Mesenchymal stem cell (in vitro differentiated cells and primary cell): ENCODE measurements at regions not wholly inside any gene's neighbourhood (a gene's known extent, or its start where the extent isn't known, plus 50 kb on each side); places are given as distances from the start of the nearest gene placed in this dataset.
A peak's percentile ranks its signal among the peaks of the same experiment; 100 is the strongest.

Experiments used
- DNase-seq: peaks from one replicate; pipeline ENCODE4 v3.0.0-alpha.2; 2013
- H2AFZ ChIP-seq: one replicate; pipeline ENCODE4 v1.6.1; 2013; ENCODE audit warnings: low read depth, mild to moderate bottlenecking, control low read depth, inconsistent platforms, low read length, moderate library complexity
- H2AK5ac ChIP-seq: 2 replicates; pipeline ENCODE4 v1.6.1; 2013; ENCODE audit warnings: low read length, moderate library complexity, mild to moderate bottlenecking, inconsistent platforms; ENCODE audit not compliant: severe bottlenecking
- H2BK120ac ChIP-seq: one replicate; pipeline ENCODE4 v1.6.1; 2013; ENCODE audit warnings: low read depth, mild to moderate bottlenecking, inconsistent platforms, low read length, moderate library complexity
- H2BK12ac ChIP-seq, 2 experiments: one replicate each; pipeline ENCODE4 v1.6.1; 2013; ENCODE audit warnings: inconsistent platforms in 2 of 2, low read length in 2 of 2, mild to moderate bottlenecking in 2 of 2, moderate library complexity in 2 of 2, control low read depth in 1 of 2
- H2BK15ac ChIP-seq: one replicate; pipeline ENCODE4 v1.6.1; 2013; ENCODE audit warnings: mild to moderate bottlenecking, low read depth, inconsistent platforms; ENCODE audit not compliant: poor library complexity, severe bottlenecking
- H2BK5ac ChIP-seq: 2 replicates; pipeline ENCODE4 v1.6.1; 2013; ENCODE audit warnings: low read depth, mild to moderate bottlenecking, low read length, control low read depth, inconsistent platforms; ENCODE audit not compliant: poor library complexity, severe bottlenecking
- H3K14ac ChIP-seq, 2 experiments: one replicate each; pipeline ENCODE4 v1.6.1; 2013; ENCODE audit warnings: inconsistent platforms in 2 of 2, low read length in 2 of 2, control low read depth in 1 of 2, mild to moderate bottlenecking in 1 of 2, moderate library complexity in 1 of 2
- H3K18ac ChIP-seq, 2 experiments: one replicate each; pipeline ENCODE4 v1.6.1; 2013; ENCODE audit warnings: inconsistent platforms in 2 of 2, low read length in 2 of 2, control low read depth in 1 of 2, low read depth in 1 of 2, mild to moderate bottlenecking in 1 of 2
- H3K23ac ChIP-seq, 2 experiments: one replicate each; pipeline ENCODE4 v1.6.1; 2013; ENCODE audit warnings: inconsistent platforms in 2 of 2, low read length in 2 of 2, mild to moderate bottlenecking in 2 of 2, moderate library complexity in 2 of 2, control low read depth in 1 of 2
- H3K27ac ChIP-seq: 2 replicates; pipeline ENCODE4 v1.5.1; 2013; ENCODE audit warnings: mild to moderate bottlenecking, moderate library complexity, low read length, control low read depth, inconsistent platforms; ENCODE audit not compliant: poor library complexity, severe bottlenecking
- H3K27me3 ChIP-seq, 2 experiments: 2 replicates each; pipeline versions ENCODE4 v1.6.1 to v1.7.0; 2013; ENCODE audit warnings: low read length in 2 of 2, mild to moderate bottlenecking in 2 of 2, moderate library complexity in 2 of 2, control low read depth in 1 of 2, inconsistent platforms in 1 of 2; ENCODE audit not compliant: control insufficient read depth in 1 of 2, insufficient read depth in 1 of 2
- H3K36me3 ChIP-seq, 2 experiments: 2 replicates each; pipeline versions ENCODE4 v1.6.1 to v1.7.0; 2013; ENCODE audit warnings: low read length in 2 of 2, control low read depth in 1 of 2, inconsistent platforms in 1 of 2, low read depth in 1 of 2, mild to moderate bottlenecking in 1 of 2; ENCODE audit not compliant: insufficient read depth in 2 of 2, control insufficient read depth in 1 of 2
- H3K4ac ChIP-seq, 2 experiments: one replicate each; pipeline ENCODE4 v1.6.1; 2013; ENCODE audit warnings: inconsistent platforms in 2 of 2, low read length in 2 of 2, mild to moderate bottlenecking in 2 of 2, moderate library complexity in 2 of 2, control low read depth in 1 of 2, low read depth in 1 of 2
- H3K4me1 ChIP-seq: 2 replicates; pipeline ENCODE4 v1.6.1; 2013; ENCODE audit warnings: low read depth, low read length, control low read depth; ENCODE audit not compliant: control insufficient read depth, insufficient read depth
- H3K4me2 ChIP-seq: 2 replicates; pipeline ENCODE4 v1.6.1; 2013; ENCODE audit warnings: low read length, mild to moderate bottlenecking, inconsistent platforms; ENCODE audit not compliant: poor library complexity, severe bottlenecking
- H3K4me3 ChIP-seq, 2 experiments: 2 replicates each; pipeline versions ENCODE4 v1.5.1 to v1.7.0; 2013; ENCODE audit warnings: low read length in 2 of 2, mild to moderate bottlenecking in 2 of 2, control low read depth in 1 of 2, low read depth in 1 of 2; ENCODE audit not compliant: insufficient read depth in 1 of 2
- H3K79me1 ChIP-seq: replicated peaks from 2 replicates; pipeline ENCODE4 v1.6.1; 2013; ENCODE audit warnings: mild to moderate bottlenecking, control low read depth, low read length, inconsistent platforms; ENCODE audit not compliant: poor library complexity, severe bottlenecking
- H3K9ac ChIP-seq: 2 replicates; pipeline ENCODE4 v1.7.0; 2013; ENCODE audit warnings: mild to moderate bottlenecking, low read length, moderate library complexity
- H3K9me3 ChIP-seq: 2 replicates; pipeline ENCODE4 v1.7.0; 2013; ENCODE audit warnings: mild to moderate bottlenecking, low read length; ENCODE audit not compliant: control insufficient read depth
- H4K8ac ChIP-seq: one replicate; pipeline ENCODE4 v1.6.1; 2013; ENCODE audit warnings: inconsistent platforms, mild to moderate bottlenecking, low read length, moderate library complexity
- H4K91ac ChIP-seq: one replicate; pipeline ENCODE4 v1.6.1; 2013; ENCODE audit warnings: mild to moderate bottlenecking, low read length, inconsistent platforms
- WGBS: methylation state at CpG from one replicate; pipeline ENCODE4 v1.1.7; 2013; ENCODE audit warnings: mixed read lengths; 5-methylcytosine and 5-hydroxymethylcytosine counted together

DNA sequence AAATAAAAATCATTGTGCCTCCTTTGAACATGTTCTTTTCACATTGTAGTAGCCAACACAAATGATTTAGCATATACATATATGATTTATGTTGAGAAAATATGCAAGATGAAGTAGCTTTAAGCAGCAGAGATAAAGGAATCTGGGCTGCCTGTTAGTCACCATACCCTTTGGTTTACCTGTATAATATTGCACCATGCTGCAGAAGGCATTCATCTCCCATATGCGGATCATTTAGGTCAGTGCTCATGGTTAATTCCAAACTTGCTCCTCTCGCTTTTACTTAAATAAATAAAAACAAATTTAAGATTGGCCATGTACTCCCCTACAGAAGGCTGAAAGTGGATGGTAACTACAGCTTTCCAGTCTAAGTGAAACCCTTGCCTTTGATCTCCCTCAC, 86.7 kb upstream of the TBL1XR1 start:
- Histone ChIP-seq H2BK15ac (no peak overlapping the region), H2BK5ac (no peak overlapping the region), H3K9me3 (no peaks in the 10 kb centered on the region), H3K9ac (no peak overlapping the region), H2BK120ac (no peak overlapping the region), H2AK5ac (no peak overlapping the region), H3K4me2 (no peak overlapping the region), H3K14ac (no peak overlapping the region), H3K79me1 (no peaks in the 10 kb centered on the region), H4K91ac (no peak overlapping the region), H3K23ac (no peak overlapping the region), H3K4ac (no peak overlapping the region), H3K18ac (peak overlapping the region in 1 of 2 experiments; percentile 5), H3K27ac (no peak overlapping the region), H2BK12ac (no peak overlapping the region), H3K4me1 (peaks cover 4% of the 10 kb centered on the region), H2AFZ (no peak overlapping the region), H3K4me3 (peak overlapping the region in 1 of 2 experiments; percentile 21), H4K8ac (no peak overlapping the region), H3K27me3 (no peaks in the 10 kb centered on the region), H3K36me3 (no peaks in the 10 kb centered on the region)
- WGBS: 66% methylated on average over 2 of the region's 2 CpGs
- DNase-seq: no peak

DNA sequence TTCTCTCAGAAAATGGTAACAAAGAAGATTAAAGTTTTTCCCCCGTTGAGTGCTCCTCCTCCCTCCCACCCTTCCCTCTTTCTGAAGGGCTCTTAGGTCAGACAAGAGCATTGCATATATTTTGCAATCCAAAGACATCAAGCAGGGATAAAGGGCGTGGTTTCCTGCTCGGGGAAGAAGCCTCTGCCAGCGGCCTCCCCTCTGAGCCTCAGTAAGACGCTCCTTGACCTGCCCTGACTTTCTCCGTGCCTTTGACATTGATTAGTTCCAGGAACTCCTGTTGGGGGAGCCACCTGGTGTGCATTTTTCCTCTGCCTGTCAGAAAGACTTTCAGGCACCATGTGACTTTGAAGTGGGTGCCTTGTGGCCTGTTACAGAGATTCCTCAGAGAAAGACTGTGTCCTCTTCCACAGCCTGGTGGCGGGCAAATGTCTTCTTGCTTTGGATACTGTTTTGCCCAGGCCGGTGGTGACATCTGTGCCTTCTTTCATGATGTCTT, 87.2 kb upstream of the TBL1XR1 start:
- Histone ChIP-seq H3K4me1 (peaks cover 4% of the 10 kb centered on the region), H3K4me2 (no peak overlapping the region), H3K9ac (no peak overlapping the region), H3K79me1 (no peaks in the 10 kb centered on the region), H4K91ac (no peak overlapping the region), H2BK5ac (no peak overlapping the region), H2AFZ (peak overlapping the region; percentile 10), H3K18ac (peak overlapping the region in 1 of 2 experiments; percentile 74), H2BK12ac (peak overlapping the region in 1 of 2 experiments; percentile 54), H3K4ac (no peak overlapping the region), H3K27ac (no peak overlapping the region), H2BK120ac (peak overlapping the region; percentile 19), H3K9me3 (no peaks in the 10 kb centered on the region), H4K8ac (peak overlapping the region; percentile 91), H3K36me3 (no peaks in the 10 kb centered on the region), H3K4me3 (peak overlapping the region in 1 of 2 experiments; percentile 21), H2BK15ac (peak overlapping the region; percentile 28), H2AK5ac (no peak overlapping the region), H3K23ac (no peak overlapping the region), H3K27me3 (no peaks in the 10 kb centered on the region), H3K14ac (peak overlapping the region in 1 of 2 experiments; percentile 57)
- WGBS: 3% methylated on average over 7 of the region's 8 CpGs
- peak; percentile 75 for DNase-seq

DNA sequence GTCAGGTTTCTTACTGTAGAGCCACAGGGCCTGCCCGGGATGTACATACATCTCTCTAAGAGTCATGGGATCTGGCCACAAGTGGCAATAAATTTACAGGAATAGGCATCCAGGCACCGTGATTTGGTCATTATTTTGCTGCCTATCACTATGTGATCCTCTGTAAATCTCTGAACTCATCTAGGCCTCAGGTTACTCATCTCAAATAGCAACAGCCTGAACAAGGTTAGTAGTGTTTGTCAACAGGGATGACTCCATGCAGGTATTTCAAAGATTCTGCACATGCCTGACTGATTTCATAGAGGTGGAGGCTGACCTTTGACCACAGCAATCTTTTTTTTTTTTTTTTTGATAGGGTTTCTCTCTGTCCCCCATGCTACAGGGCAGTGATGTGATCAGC, 88.8 kb upstream of the TBL1XR1 start:
- Histone ChIP-seq H3K4me2 (no peak overlapping the region), H3K9ac (no peak overlapping the region), H3K79me1 (no peaks in the 10 kb centered on the region), H2AFZ (peak overlapping the region; percentile 51), H3K23ac (no peak overlapping the region), H3K36me3 (no peaks in the 10 kb centered on the region), H3K4ac (peak overlapping the region in 1 of 2 experiments; percentile 15), H2AK5ac (no peak overlapping the region), H3K27me3 (no peaks in the 10 kb centered on the region), H3K18ac (no peak overlapping the region), H3K4me3 (no peak overlapping the region), H2BK5ac (no peak overlapping the region), H3K27ac (no peak overlapping the region), H4K91ac (peak overlapping the region; percentile 27), H4K8ac (no peak overlapping the region), H2BK15ac (no peak overlapping the region), H2BK120ac (no peak overlapping the region), H3K14ac (no peak overlapping the region), H3K9me3 (no peaks in the 10 kb centered on the region), H2BK12ac (peak overlapping the region in 1 of 2 experiments; percentile 54), H3K4me1 (peaks cover 4% of the 10 kb centered on the region)
- peak; percentile 27 for DNase-seq
- WGBS: 30% methylated on average over 2 of the region's 2 CpGs

DNA sequence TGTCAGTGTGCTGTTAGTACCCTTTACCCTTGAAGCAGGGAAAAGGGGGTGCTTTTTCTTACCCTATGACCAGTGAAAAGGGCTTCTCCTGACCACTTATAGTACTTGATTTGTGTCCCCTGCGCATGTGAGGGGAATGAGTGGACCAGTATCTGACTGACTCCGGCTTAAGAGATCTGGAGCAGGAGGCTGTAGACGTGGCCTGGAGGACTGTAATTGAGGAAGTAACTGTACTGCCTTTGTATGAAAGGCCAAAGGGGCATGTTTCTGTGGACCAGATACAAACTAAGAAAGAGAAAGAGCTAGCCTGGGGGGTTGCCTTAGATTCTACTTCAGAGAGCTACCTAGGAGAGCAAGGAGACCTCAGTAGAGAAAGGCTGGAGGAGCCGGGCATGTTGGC, 89.9 kb upstream of the TBL1XR1 start:
- Histone ChIP-seq H3K9me3 (no peaks in the 10 kb centered on the region), H4K8ac (no peak overlapping the region), H3K27ac (no peak overlapping the region), H2AFZ (peak overlapping the region; percentile 51), H3K4me1 (peaks cover 4% of the 10 kb centered on the region), H3K79me1 (no peaks in the 10 kb centered on the region), H2BK120ac (no peak overlapping the region), H4K91ac (no peak overlapping the region), H3K18ac (peak overlapping the region in 1 of 2 experiments; percentile 21), H3K23ac (no peak overlapping the region), H3K4me2 (no peak overlapping the region), H3K36me3 (no peaks in the 10 kb centered on the region), H3K14ac (peak overlapping the region in 1 of 2 experiments; percentile 92), H3K27me3 (no peaks in the 10 kb centered on the region), H3K9ac (no peak overlapping the region), H3K4me3 (no peak overlapping the region), H2BK15ac (no peak overlapping the region), H2AK5ac (peak overlapping the region; percentile 92), H3K4ac (peak overlapping the region; percentile 35 to 37), H2BK5ac (no peak overlapping the region), H2BK12ac (peak overlapping the region; percentile 5 to 63)
- WGBS: 58% methylated on average over 4 of the region's 4 CpGs
- DNase-seq: no peak
